Posterior cingulate gyrus (tissue), 11 donors: ENCODE measurements at regions not wholly inside any gene's neighbourhood (a gene's known extent, or its start where the extent isn't known, plus 50 kb on each side); places are given as distances from the start of the nearest gene placed in this dataset.

Experiments used
- DNase-seq, 10 donors: peaks; one replicate each; pipeline versions ENCODE4 v3.0.0 to v3.0.0-alpha.2; 2020 to 2021; ENCODE audit warnings: mixed read lengths in 3 of 10
- intact Hi-C: fragments of 100-400 bp; cut with DNase I; formaldehyde crosslinking; loops from one replicate; pipeline ENCODE4 v1.15.1; 2023

DNA sequence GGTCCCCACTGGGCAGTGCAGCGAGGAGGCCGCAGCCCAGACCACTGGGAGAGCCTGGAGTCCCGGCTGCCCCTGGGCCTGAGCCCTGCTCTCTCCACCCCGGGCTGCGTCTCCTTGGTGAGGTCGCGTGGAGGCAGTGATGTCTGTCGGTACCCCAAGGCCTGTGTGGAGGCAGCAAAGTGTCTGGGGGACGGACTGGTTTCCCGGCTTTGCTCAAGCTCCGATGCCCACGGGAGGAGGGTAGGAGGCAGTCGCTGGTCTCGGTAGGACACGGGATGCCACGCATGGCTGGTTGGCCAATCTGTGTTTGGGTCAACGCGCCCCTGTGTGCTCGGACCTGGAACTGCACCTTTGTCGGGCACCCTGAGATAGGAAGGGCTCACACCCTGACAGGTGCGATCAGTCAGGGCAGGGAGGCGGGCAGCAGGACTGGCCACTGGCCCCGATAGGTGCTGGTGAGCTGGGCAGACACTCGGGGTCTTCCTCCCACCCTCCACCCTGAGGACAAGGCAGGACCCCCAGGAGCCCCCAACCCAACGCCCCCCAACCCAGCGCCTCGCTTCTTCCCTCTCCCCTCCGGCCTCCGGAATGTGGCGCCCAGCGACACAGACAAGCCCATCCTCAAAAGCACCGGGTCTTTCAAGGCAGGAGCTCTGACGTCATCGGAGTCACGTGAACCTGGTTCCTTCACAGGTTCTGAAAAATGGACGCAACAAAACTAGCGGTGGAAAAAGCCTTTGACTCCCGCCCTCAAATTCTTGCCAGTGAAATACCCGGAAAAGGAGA lies 288.6 kb downstream of the NDUFA10 start:
- intact Hi-C loops = loop anchor here (10.0 kb wide), 1 partner anchor 188 kb away; no protein-coding TSS in a partner anchor
- DNase-seq = peak in 3 of 10 donors; percentile 71 to 85 (median 76)

DNA sequence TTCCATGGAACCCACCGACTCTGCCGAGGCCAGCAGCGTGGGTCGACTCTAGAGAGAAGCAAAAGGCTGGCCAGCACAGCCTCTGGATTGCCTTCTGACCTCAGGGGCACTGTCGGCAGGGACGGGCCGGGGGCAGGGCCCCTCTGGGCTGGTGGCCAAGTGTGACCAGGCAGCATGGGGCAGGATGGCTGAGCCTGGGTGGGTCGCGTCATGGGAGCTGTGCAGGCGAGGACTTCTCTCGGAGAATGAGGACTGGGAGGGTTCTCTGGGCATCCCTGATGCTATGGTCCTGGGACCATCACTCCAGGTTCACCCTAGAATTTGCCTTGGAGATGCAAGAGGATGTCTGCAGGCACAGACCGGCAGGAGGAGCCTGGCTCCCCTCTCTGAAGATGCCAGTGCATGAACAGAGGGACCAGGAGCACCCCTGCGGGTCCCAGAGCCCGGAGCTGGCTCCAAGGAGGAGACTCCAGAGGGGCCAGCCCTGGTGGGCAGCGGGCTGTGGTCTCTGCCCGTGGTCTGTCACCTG lies 289.2 kb downstream of the NDUFA10 start:
- DNase-seq = peak in 2 of 10 donors; percentile 53 to 91
- intact Hi-C loops = loop anchor here (10.0 kb wide), 1 partner anchor 189 kb away; no protein-coding TSS in a partner anchor

DNA sequence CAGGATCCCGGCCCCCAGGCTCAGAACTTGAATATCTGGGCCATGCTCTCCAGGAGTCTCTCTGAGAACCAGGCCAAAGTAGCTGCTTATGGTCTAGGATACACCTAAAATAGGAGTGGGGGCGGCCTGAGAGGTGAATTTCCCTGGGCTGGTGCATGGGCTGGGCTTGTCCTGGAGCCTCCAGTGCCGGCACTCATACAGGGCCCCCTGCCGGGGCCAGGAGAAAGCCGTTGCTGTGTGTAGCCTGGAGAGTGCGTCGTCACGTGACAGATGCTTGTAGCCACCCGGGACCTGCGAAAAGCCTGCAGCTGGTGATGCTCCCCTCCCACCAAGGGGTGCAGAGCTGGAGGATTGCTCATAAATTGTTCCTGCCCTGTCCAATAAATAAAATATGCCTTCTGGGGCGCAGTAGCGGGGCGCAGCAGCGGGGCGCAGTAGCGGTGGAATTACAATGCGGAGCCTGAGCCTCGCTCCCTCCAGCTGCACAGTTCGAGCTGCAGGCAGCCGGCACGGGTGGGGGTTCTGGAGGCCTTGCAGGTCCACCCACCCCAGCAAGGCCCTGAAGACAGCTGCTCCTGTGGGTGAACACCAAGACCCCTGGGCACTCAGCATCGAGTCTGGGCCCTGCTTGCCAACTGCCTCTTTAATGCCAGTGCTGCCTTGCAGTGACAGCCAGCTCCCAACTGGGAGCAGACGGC lies 289.9 kb downstream of the NDUFA10 start:
- intact Hi-C loops = loop anchor here (10.0 kb wide), 1 partner anchor 190 kb away; no protein-coding TSS in a partner anchor
- peak in 8 of 10 donors; percentile 49 to 96 (median 74) for DNase-seq

- peak in 2 of 10 donors; percentile 44 to 69 for DNase-seq
These were observed 290.6 kb downstream of the NDUFA10 start for GRCh38 chr2:239734436-239735005.

GRCh38 chr2:239732666-239733010 lies 292.5 kb downstream of the NDUFA10 start:
- peak in 3 of 10 donors; percentile 2 to 56 (median 7) for DNase-seq
- intact Hi-C loops = loop anchor here (10.0 kb wide), 1 partner anchor 192 kb away; no protein-coding TSS in a partner anchor

More at GRCh38 chr2:239734436-239735005, 290.6 kb downstream of the NDUFA10 start:
- intact Hi-C loops = loop anchor here (10.0 kb wide), 1 partner anchor 190 kb away; no protein-coding TSS in a partner anchor

GRCh38 chr2:239731998-239732665 lies 293.0 kb downstream of the NDUFA10 start:
- intact Hi-C loops = loop anchor here (10.0 kb wide), 1 partner anchor 193 kb away; no protein-coding TSS in a partner anchor
- DNase-seq = peak in 7 of 10 donors; percentile 2 to 64 (median 5)

- intact Hi-C loops = loop anchor here (10.0 kb wide), 1 partner anchor 193 kb away; no protein-coding TSS in a partner anchor
- DNase-seq = peak in 2 of 10 donors; percentile 46 to 48
These were observed 293.7 kb downstream of the NDUFA10 start for GRCh38 chr2:239731422-239731821.

DNA sequence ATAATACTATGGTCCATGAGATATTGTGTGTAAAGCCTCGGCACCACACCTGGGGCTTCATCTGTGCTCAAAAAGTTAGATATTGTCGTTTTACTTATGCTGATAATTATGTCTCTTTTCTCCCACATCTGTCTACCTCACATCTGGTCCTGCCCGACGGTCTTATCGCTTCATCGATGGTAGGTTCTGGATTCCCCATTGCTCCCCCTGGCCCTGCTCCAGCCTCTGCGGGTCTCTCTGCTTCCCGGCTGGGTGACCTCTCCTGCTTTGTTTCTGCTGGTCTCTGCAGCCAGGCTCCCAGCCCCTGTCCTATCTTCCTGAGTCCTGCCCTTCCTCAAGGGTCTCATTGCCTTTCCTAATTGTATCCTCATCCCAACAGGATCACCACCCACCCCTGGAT lies 294.2 kb downstream of the NDUFA10 start:
- intact Hi-C loops = loop anchor here (10.0 kb wide), 1 partner anchor 194 kb away; no protein-coding TSS in a partner anchor
- peak in 2 of 10 donors; percentile 27 to 42 for DNase-seq

DNA sequence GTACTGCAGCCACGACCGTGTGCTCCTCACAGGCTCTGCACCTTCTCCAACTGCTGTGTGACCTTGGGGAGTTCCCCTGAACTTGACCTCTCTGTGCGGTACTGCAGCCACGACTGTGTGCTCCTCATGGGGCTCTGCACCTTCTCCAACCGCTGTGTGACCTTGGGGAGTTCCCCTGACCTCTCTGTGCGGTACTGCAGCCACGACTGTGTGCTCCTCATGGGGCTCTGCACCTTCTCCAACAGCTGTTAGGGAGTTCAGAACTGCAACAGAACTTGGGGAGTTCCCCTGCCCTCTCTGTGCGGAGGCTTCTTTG lies 294.6 kb downstream of the NDUFA10 start:
- DNase-seq = peak in 2 of 10 donors; percentile 19 to 28
- intact Hi-C loops = loop anchor here (10.0 kb wide), 1 partner anchor 194 kb away; no protein-coding TSS in a partner anchor

GRCh38 chr2:239729681-239730566 lies 295.2 kb downstream of the NDUFA10 start:
- intact Hi-C loops = loop anchor here (10.0 kb wide), 1 partner anchor 195 kb away; no protein-coding TSS in a partner anchor
- peak in 4 of 10 donors; percentile 9 to 78 (median 56) for DNase-seq

- peak in 3 of 10 donors; percentile 47 to 73 (median 63) for DNase-seq
These were observed 296.0 kb downstream of the NDUFA10 start for GRCh38 chr2:239729151-239729550.

GRCh38 chr2:239728751-239729150 lies 296.4 kb downstream of the NDUFA10 start:
- peak in 4 of 10 donors; percentile 8 to 67 (median 40) for DNase-seq
- intact Hi-C loops = no loop called here

More at GRCh38 chr2:239729151-239729550, 296.0 kb downstream of the NDUFA10 start:
- intact Hi-C loops = no loop called here

- peak in 8 of 10 donors; percentile 0 to 90 (median 52) for DNase-seq
- intact Hi-C loops = no loop called here
These were observed 297.2 kb downstream of the NDUFA10 start for GRCh38 chr2:239727776-239728600.

DNA sequence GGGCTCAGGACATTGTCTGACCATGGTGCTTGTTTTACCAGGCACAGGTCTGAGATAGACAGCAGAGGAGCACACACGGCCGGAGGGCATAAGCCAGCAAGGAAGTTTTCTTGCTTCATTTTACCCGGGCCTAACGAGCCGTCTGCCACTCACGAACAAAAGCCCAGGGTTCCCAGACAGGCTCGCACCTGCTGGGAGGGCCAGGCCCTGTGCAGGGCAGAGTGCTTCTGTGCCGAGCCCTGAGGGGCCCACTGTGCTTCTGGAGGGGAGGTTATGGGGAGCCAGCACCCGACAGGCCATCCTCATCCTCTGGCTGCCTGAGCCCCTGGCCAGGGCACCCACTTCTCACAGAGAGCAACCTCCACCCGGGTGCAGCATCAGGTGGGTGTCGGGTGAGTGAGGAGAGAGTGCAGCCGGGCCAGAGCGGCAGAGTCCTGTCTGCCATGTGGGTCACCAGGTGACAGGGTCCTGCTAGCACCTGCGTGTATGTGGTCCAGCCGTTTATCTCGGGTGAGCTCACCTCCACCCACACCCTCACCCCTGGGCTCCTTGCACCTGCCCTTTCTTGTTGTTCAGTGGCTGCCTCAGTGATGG lies 297.9 kb downstream of the NDUFA10 start:
- peak in 3 of 10 donors; percentile 3 to 77 (median 5) for DNase-seq
- intact Hi-C loops = no loop called here

DNA sequence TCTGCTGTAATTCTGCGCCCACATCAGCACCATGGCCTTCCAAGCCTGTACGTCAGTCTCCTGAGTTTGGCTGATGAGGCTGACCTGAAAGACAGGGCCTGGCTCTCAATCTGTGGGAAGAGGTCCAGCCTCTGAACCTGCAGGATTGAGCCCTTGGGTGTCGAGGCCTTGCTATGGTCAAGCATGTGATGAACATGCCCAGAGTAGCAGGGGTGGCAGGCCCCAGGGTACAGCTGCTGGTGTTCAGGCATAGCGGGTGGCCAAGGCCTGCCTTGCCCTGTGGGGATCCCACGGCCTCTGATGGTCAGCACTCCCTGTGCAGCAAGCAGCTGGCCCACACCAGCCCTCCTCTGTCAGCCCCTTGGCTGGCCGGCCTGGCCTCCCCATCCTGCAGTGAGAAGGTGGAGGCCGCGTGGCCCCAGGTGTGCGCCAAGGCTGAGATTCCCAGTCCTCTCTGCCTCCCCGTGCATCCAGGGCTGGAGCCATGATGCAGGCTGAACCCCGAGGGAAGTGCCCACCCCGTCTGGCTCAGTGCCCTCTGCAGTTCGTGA lies 298.4 kb downstream of the NDUFA10 start:
- peak in 4 of 10 donors; percentile 1 to 67 (median 6) for DNase-seq
- intact Hi-C loops = no loop called here

DNA sequence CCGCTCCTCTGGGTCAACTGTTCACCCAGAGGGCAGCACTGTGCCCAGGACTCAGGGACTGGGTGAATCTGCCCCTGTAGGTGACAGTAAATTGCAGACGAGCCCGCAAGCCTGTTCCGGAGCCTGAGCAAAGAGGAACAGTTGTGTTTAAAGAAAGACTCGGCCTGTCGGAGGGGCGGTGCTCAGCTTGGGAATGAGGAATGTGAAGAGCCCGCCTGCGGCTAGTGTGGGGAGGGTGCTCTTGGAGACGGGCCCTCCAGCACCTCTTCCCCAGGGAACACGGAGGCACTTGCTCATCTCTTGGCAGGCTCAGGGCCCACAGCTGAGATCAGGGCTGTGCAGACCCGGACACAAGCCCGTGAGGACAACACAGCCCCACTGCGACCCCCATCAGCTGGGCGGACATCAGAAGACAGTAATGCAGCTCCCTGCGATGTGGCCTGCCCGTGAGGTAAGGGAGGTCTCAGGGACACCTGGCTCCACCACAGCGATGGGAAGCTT lies 299.0 kb downstream of the NDUFA10 start:
- DNase-seq = peak in 4 of 10 donors; percentile 1 to 80 (median 4)
- intact Hi-C loops = no loop called here

DNA sequence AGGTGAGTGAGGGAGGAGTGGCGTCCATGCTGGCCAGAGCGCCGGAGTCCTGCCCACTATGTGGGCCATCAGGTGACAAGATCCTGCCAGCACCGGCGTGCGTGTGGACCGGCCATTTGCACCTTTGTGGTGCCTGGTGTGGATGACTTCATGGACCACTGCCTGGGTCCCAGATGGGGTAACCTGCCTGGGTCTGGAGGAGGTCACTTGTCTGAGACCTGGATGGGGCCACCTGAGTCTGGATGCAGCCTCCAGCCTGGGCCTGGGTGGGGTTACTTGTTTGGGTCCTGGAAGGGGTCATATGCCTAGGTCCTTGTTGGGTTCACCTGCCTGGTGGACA lies 299.6 kb downstream of the NDUFA10 start:
- peak in 3 of 10 donors; percentile 1 to 66 (median 3) for DNase-seq
- intact Hi-C loops = no loop called here
